Left renal pelvis (tissue), 4 donors: ENCODE measurements at regions not wholly inside any gene's neighbourhood (a gene's known extent, or its start where the extent isn't known, plus 50 kb on each side); places are given as distances from the start of the nearest gene placed in this dataset.

Source experiments
- DNase-seq, 4 donors: peaks; one replicate each; pipeline ENCODE4 v3.0.0-alpha.2; 2013; ENCODE audit warnings: low read depth in 4 of 4, low spot score in 3 of 4

DNA sequence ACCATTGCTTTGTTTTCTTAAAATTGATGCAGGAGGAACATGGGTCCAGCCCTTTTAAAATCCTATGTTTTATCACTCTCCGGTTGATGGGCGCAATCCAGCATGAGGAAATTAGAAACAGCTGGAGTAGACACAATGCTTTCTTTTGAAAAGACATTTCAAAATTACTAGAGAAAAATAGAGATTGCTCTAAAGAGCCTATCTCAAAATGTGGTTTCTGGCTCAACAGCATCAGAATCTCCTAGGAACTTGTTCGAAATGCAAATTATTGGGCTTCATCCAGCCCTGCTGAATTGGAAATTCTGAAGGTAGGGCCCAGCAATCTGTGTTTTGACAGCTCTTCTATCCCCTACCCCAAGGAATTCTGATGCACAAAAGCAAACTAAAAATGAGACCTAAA lies 190.8 kb upstream of the BMP2 start:
- DNase-seq = no peak

GRCh38 chr20:6575912-6576401 lies 191.5 kb upstream of the BMP2 start:
- no peak for DNase-seq

GRCh38 chr20:6566821-6567220 lies 200.7 kb upstream of the BMP2 start:
- DNase-seq = no peak

- no peak for DNase-seq
Observed at GRCh38 chr20:6562111-6562510, 205.4 kb upstream of the BMP2 start.

- no peak for DNase-seq
Observed at GRCh38 chr20:6560978-6561377, 206.5 kb upstream of the BMP2 start.

DNA sequence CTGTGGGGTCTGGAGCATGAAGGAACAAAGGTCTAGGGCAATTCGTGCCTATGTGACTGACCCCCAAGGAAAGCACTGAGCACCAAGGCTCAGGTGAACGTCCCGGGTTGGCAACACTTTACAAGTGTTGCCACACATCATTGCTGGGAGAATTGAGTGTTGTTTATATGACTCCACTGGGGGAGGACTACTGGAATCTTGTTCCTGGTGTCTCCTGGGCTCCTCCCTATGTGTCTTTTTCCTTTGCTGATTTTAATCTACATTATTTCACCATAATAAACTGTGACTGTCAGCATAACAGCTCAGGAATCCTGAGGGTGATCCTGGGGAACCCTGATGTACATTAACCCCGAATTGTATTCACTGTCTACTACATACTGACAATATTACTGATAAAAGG lies 207.7 kb upstream of the BMP2 start:
- no peak for DNase-seq

DNA sequence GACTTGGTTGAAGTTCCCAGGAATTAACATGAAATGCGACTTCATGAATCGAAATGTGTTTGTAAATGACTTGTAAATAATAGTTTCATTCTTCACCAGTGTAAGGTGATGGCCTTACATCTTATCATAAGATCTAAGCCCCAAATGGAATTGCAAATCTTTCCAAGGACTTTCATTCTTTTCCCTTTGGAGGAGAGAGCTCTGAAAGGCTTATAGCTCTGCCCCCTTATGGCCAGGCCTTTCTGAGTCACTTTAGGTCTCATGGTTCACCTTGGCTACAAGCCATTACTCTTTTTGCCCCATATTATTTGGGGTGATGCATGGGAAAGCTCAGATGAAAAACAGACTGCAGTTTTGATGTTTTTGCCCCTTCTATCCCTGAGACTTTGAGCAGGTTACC lies 209.1 kb upstream of the BMP2 start:
- DNase-seq = no peak

DNA sequence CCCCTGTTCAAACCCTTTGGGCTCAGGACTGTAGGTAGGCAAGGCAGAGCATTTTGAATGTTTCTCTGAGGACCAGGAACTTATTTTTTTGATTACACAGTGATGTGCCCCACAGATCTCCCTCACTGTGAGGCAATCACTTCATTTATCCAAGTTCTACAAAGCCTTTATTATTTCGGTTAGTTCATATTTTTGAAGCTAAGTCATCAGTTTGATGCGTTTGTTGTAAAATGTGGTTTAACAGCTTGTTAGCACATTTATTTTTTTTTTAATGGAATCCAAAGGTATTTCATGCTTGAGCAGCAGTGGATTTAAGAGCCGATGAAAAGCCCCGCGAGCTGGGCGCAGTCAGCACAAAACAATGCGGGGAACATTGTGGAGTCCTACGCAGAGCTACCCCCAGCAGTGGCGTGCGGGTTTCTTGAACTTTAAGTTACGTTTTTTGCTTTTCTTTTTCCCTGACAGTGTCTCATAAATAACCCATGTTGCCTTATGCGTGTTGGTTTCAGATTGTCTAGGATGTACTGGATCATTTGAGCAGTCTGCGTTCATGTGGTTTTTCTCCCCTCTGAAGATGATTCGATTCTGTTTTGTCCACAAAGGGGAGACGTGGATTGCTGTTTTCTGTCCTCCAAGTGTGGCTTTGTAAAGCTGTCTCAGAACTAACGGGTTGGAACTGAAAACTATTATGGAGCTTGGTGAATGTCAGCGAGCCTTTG lies 233.6 kb upstream of the BMP2 start:
- DNase-seq = peak; percentile 14 to 23 (median 20)

DNA sequence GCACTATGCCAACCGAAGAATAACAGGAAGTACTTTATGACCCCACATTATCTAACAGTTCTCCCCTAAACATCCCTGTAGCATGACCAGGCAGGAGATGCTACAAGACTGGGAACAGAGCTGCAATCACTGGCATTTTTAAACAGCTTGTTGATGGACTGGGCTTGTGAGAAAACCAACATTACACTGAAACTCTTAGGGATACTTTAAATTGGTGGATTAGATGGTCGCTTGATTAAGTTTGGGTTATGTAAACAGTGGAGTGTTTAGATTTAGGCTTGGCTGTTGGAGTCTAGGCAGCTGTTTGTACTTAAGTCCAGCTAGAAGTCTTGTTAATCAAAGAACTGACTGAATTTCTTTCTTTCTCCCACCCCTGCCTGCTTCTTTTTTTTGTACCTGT lies 234.1 kb upstream of the BMP2 start:
- peak in 3 of 4 donors; percentile 20 to 25 (median 25) for DNase-seq

- no peak for DNase-seq
Observed at GRCh38 chr20:6530779-6531315, 236.6 kb upstream of the BMP2 start.

DNA sequence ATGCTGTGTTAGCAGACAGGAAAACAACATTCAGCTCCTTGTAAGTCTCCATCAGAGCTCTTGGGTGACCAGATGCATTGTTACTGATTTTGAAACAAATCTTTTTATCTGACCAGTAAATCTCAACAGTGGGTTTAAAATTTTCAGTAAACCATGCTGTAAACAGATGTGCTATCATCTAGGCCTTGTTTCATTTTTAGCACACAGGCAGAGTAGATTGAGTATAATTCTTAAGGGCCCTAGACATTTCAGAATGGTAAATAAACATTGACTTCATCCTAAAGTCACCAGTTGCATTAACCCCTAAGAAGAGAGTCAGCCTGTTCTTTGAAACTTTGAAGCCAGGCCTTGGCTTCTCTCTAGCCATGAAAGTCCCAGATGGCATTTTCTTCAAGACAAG lies 237.2 kb upstream of the BMP2 start:
- no peak for DNase-seq

DNA sequence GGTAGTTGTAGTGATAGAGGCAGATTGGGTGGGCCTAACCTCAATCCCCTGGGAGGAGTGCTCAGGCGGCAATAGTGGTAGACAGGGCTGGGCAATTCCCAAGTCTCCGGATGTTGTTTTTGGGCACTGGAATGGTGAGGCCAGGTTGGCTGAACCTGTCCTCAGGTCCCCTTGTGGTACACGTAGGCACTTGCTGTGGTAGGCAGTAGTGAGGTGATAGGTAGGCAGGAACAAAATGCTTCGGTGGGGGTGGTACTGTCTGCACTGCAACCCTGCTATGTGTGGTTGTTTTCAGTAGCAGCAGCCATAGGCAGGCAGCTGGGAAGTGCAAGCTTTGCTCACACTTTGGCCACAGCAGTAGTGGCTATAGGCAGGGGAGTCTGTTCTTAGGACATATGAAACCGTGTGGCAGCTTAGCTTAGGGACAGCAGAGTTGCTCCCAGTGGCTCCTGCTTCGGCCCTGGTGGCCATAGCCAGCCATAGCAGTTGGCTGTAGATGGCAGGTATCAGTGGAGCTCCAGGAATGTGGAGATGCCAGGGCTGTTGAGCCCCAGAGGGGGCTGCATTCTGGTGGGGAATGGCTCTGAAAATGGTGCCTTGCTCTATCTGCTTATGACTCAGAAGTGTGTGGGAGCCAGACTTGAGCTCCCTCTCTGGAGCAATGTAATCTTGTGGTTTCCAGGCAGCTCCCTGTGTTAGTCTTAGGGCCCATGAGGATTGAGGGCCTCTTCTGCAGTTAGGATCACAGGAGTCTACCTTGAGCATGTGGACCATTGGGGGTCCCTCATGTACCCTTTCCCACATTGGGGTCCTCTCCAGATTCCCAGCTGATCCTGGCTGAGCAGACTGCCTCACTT lies 241.8 kb upstream of the BMP2 start:
- DNase-seq = no peak

DNA sequence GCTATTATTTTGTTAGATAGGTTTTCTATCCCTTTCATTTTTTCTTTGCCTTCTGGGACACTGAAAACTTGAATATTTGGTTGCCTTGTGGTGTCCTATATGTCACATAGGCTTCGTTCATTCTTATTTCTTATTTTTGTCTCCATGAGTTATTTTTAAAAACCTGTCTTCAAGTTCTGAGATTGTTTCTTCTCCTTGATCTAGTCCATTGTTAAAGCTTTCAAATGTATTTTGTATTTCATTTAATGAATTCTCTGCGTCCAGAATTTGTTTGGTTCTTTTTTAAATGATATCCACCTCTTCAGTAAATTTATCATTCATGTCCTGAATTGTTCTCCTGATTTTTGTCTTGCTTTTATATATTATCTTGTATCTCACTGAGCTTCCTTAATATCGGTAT lies 243.2 kb upstream of the BMP2 start:
- DNase-seq = no peak

DNA sequence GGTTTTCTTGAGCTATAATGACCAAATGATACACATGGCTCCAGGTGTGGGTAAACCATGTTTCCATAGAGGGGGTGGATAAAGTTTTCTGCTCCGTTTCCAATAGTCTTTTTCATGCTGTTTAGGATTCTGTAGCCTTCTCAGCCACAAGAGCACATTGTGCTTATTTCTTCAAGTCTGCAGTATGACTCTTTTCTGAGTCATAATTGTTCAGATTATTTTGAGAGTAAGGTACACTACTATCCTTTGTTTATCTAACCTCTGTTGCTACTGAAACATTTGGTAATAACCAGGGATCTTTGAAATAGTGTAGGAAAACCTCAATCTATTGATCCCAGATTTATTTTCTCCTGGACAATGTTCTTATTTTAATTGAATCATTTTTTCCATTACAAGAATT lies 247.9 kb upstream of the BMP2 start:
- no peak for DNase-seq

DNA sequence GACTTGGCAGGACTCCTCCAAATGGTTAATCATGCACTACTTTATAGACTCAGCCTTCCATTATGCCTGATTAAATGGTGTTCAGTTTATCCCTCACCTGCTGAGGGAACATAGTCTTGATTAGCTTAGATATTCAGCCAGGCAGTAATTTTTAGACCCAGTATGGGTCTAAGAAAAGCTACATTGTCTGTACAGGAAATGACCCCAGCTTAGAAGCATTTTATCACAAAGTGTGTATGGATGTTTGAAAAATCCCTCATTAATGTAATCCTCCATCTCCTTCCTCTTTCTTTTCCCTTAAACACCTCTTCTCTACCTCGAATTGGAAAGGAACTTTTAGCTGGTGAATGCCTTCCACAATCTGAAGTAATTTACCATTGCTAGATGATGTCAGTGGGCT lies 252.2 kb upstream of the BMP2 start:
- no peak for DNase-seq

- no peak for DNase-seq
Observed at GRCh38 chr20:6513599-6513998, 253.9 kb upstream of the BMP2 start.

GRCh38 chr20:6509374-6509773 lies 258.1 kb upstream of the BMP2 start:
- DNase-seq = no peak

DNA sequence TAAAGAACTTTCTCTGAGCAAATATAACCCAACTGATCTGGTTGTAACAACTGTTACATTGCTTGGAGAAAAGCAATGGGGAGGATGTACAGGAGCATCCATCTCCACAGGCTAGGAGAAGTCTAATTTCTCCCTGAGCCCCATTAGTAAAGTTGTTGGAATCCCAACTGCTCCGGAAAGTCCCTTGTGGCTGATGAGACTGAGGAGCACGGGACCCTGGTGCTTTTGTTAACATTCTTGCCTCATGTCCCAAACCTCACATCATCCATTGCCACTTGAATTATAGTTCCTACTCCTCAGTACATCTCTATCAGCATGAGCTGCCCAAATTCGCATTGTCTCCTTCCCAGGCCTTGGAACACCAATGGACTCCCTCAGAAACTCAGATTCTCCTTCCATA lies 260.6 kb upstream of the BMP2 start:
- DNase-seq = no peak

DNA sequence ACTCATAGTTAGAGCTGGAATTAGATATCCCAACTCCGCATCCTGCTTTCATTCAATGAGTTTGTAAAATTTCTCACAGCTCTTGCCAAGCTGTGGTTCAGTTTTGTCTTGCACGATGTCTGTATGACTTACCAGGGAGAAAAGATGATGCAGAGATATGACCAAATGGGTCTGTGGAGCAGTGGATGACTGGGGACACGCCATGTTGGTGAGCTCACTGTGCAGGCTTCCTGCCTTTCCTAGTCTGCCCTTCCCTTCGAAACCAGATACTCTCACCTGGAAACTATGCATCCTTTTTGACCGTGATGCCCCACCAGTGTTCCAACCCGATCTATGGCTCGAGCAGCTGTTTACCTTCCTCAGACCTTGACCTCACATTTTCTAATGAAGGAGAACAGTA lies 262.7 kb upstream of the BMP2 start:
- no peak for DNase-seq

- DNase-seq = no peak
Observed at GRCh38 chr20:6504179-6504578, 263.3 kb upstream of the BMP2 start.

GRCh38 chr20:6502999-6503398 lies 264.5 kb upstream of the BMP2 start:
- DNase-seq = no peak

DNA sequence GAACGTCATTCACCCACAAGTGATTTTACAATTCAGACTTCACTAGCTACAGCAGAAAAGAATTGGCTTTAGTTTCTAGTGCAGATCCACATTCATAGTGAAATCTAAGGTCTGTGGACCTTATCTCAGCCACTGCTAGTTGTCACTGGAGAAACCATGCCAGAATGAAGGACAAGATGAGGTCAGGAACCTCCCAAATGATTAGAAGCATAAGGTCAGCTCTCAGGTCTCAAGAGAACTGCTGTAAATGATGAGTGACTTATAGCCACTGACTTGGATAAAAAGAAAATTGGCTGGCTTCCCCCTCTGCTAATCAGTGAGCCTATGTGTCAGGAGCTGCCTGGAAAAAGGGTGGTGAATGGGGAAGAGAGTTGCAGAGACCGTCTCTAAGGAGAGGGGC lies 265.3 kb upstream of the BMP2 start:
- no peak for DNase-seq
